MCF 10A (cell line): ENCODE measurements at regions not wholly inside any gene's neighbourhood (a gene's known extent, or its start where the extent isn't known, plus 50 kb on each side); places are given as distances from the start of the nearest gene placed in this dataset.

ENCODE experiments used
- BruUV-seq: library from RNA; stranded (reverse); fragments of 400-500 nt; replicated peaks from 2 replicates; lab custom pipeline; 2021; lab: Mats Ljungman, UMichigan
- CTCF ChIA-PET: fragments of 300-600 bp; sonication (Branson Sonifier 250); formaldehyde crosslinking; extraction: SDS; loops from one replicate; lab custom pipeline; 2021; ENCODE audit warnings: antibody characterized with exemption, inconsistent platforms; lab: Yijun Ruan, JAX
- POLR2A ChIA-PET: fragments of 300-600, 350-650 bp; sonication (Branson Sonifier 250); formaldehyde crosslinking; extraction: SDS; loops from one replicate; lab custom pipeline; 2020; ENCODE audit warnings: antibody characterized with exemption, inconsistent platforms; lab: Yijun Ruan, JAX
- DNase-seq: peaks from one replicate; pipeline ENCODE4 v3.0.0-alpha.2; 2018; ENCODE audit not compliant: unreplicated experiment
- H3K27ac Mint-ChIP-seq: one replicate; pipeline ENCODE4 v1.8.0; 2022; ENCODE audit warnings: mild to moderate bottlenecking, low read depth, mixed read lengths; ENCODE audit not compliant: unreplicated experiment
- H3K27me3 Mint-ChIP-seq: one replicate; pipeline ENCODE4 v1.8.0; 2022; ENCODE audit warnings: mixed read lengths; ENCODE audit not compliant: insufficient read depth, unreplicated experiment
- H3K36me3 Mint-ChIP-seq: one replicate; pipeline ENCODE4 v1.8.0; 2022; ENCODE audit warnings: mild to moderate bottlenecking, moderate library complexity, mixed read lengths; ENCODE audit not compliant: insufficient read depth, unreplicated experiment
- H3K4me1 Mint-ChIP-seq: one replicate; pipeline ENCODE4 v1.8.0; 2022; ENCODE audit warnings: mixed read lengths; ENCODE audit not compliant: insufficient read depth, unreplicated experiment
- H3K4me3 Mint-ChIP-seq: one replicate; pipeline ENCODE4 v1.8.0; 2022; ENCODE audit warnings: mild to moderate bottlenecking, moderate library complexity, mixed read lengths; ENCODE audit not compliant: unreplicated experiment
- H3K9me3 Mint-ChIP-seq: one replicate; pipeline ENCODE4 v1.8.0; 2022; ENCODE audit warnings: mixed read lengths; ENCODE audit not compliant: unreplicated experiment
- intact Hi-C: fragments of 100-400 bp; cut with micrococcal nuclease; formaldehyde crosslinking; loops from 2 replicates; pipeline ENCODE4 v1.14.1; 2022
- TF ChIP-seq, protein P1 (sequence below): fragments of 200-600 bp; IDR thresholded peaks from one replicate; pipeline ENCODE4 v1.8.0; 2022; ENCODE audit warnings: antibody characterized with exemption, mild to moderate bottlenecking; ENCODE audit not compliant: unreplicated experiment

DNA sequence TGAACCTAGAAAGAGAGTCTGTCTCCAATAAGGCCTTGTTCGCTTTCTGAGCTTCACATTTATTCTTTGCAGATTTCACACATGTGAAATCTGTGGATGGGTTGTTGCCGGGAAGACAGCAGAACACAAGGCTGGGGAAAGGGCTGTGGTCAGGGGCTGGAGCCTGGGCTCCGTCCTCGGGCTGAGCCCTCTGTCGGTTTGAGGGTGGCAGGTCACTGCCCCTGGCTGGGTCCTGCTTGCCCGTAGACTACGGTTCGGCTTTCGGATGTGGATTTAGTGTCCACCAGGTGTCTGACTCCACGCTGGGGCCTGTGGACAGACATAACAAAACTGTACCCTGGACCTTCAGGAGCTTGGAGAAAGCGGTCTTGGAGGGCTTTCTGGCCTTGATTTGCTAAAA is 117.0 kb upstream of the ALX4 start:
- Mint-ChIP-seq H3K27ac (no peak overlapping the region), H3K4me3 (no peak overlapping the region), H3K4me1 (peaks cover 10% of the 10 kb centered on the region), H3K36me3 (no peaks in the 10 kb centered on the region), H3K9me3 (no peaks in the 10 kb centered on the region), H3K27me3 (no peaks in the 10 kb centered on the region)
- no peak for DNase-seq
- CTCF ChIA-PET, result interaction anchor here (1.0 kb wide), 1 partner anchor 28 kb away, joined by 3 read pairs; no protein-coding TSS in a partner anchor
- TF ChIP-seq, protein P1, sequence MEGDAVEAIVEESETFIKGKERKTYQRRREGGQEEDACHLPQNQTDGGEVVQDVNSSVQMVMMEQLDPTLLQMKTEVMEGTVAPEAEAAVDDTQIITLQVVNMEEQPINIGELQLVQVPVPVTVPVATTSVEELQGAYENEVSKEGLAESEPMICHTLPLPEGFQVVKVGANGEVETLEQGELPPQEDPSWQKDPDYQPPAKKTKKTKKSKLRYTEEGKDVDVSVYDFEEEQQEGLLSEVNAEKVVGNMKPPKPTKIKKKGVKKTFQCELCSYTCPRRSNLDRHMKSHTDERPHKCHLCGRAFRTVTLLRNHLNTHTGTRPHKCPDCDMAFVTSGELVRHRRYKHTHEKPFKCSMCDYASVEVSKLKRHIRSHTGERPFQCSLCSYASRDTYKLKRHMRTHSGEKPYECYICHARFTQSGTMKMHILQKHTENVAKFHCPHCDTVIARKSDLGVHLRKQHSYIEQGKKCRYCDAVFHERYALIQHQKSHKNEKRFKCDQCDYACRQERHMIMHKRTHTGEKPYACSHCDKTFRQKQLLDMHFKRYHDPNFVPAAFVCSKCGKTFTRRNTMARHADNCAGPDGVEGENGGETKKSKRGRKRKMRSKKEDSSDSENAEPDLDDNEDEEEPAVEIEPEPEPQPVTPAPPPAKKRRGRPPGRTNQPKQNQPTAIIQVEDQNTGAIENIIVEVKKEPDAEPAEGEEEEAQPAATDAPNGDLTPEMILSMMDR, result no peak
- intact Hi-C loops, result no loop called here
- no TSS peak for BruUV-seq
- POLR2A ChIA-PET, result no interaction called here

- Mint-ChIP-seq H3K27me3 (peaks cover 3% of the 10 kb centered on the region), H3K4me3 (no peak overlapping the region), H3K36me3 (no peaks in the 10 kb centered on the region), H3K9me3 (no peaks in the 10 kb centered on the region), H3K27ac (no peak overlapping the region), H3K4me1 (peaks cover 10% of the 10 kb centered on the region)
- intact Hi-C loops, result no loop called here
- POLR2A ChIA-PET, result no interaction called here
- no TSS peak for BruUV-seq
- peak; percentile 14 for DNase-seq
- TF ChIP-seq, protein P1, result peak; percentile 16
- CTCF ChIA-PET, result interaction anchor here (1.0 kb wide), 1 partner anchor 29 kb away, joined by 3 read pairs; no protein-coding TSS in a partner anchor
Measured at GRCh38 chr11:44427432-44427831, 117.5 kb upstream of the ALX4 start.

DNA sequence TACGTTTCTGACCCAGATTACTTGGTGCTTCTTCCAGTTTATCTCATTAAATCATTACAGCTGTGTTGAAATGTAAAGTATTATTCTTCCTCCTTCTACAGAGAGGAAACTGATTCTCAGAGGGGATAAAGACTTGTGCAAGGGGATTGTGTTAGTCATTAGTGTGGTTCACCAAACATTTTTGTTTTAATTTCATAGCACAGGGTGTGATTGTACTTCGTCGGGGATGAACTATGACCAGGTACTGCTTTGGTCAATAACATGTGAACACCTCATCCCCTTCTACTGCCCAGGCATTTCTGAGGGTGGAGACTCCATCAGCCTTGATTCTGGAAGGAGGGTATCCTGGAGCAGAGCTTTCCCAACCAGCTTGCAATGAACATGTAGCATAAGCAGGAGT is 120.2 kb upstream of the ALX4 start:
- POLR2A ChIA-PET, result no interaction called here
- Mint-ChIP-seq H3K27ac (no peak overlapping the region), H3K4me3 (no peak overlapping the region), H3K27me3 (peaks cover 28% of the 10 kb centered on the region), H3K9me3 (no peaks in the 10 kb centered on the region), H3K4me1 (no peaks in the 10 kb centered on the region), H3K36me3 (no peaks in the 10 kb centered on the region)
- intact Hi-C loops, result no loop called here
- BruUV-seq, result no TSS peak
- CTCF ChIA-PET, result no interaction called here
- peak; percentile 16 for DNase-seq
- TF ChIP-seq, protein P1, result no peak

DNA sequence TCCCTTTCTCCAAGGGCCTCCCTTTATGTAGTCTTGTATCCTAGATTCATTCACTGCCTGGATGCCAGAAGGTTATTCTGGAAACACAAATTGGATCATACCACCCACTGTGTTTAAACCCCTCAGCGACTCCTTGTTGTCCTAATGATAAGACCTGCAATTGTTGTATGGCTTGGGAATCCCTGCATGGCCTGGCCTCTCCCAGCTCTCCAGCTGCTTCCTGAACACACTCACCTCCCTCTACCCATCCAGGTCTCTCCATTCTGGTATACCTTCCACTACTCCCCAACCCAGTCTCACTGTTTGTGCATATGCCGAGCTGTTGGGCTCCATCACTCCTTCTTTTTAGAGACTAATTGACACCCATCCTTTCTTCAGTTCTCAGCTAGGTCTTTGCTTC is 124.3 kb upstream of the ALX4 start:
- H3K9me3 Mint-ChIP-seq, result no peaks in the 10 kb centered on the region
- intact Hi-C loops, result no loop called here
- no TSS peak for BruUV-seq
- no peaks in the 10 kb centered on the region for H3K4me1 Mint-ChIP-seq
- ChIA-PET CTCF (no interaction called here), POLR2A (no interaction called here)
- H3K27me3 Mint-ChIP-seq, result peaks cover 43% of the 10 kb centered on the region
- H3K27ac Mint-ChIP-seq, result no peak overlapping the region
- TF ChIP-seq, protein P1, result no peak
- H3K4me3 Mint-ChIP-seq, result no peak overlapping the region
- H3K36me3 Mint-ChIP-seq, result no peaks in the 10 kb centered on the region
- DNase-seq, result no peak
